Nephron (organoid): ENCODE measurements at regions not wholly inside any gene's neighbourhood (a gene's known extent, or its start where the extent isn't known, plus 50 kb on each side); places are given as distances from the start of the nearest gene placed in this dataset.

Experiments
- H3K27ac Mint-ChIP-seq, 3 experiments: 2 replicates each; pipeline ENCODE4 v1.8.0; 2020; ENCODE audit warnings: mixed read lengths in 3 of 3, mild to moderate bottlenecking in 2 of 3, moderate library complexity in 1 of 3
- H3K27me3 Mint-ChIP-seq: 2 replicates; pipeline ENCODE4 v1.8.0; 2021; ENCODE audit warnings: low read depth, mild to moderate bottlenecking, moderate library complexity, mixed read lengths
- H3K36me3 Mint-ChIP-seq: 2 replicates; pipeline ENCODE4 v1.8.0; 2020; ENCODE audit warnings: low read depth, mixed read lengths
- H3K4me1 Mint-ChIP-seq: 2 replicates; pipeline ENCODE4 v1.8.0; 2020; ENCODE audit warnings: mixed read lengths
- H3K4me3 Mint-ChIP-seq, 3 experiments: 2 replicates each; pipeline ENCODE4 v1.8.0; 2020; ENCODE audit warnings: mild to moderate bottlenecking in 3 of 3, mixed read lengths in 3 of 3, moderate library complexity in 2 of 3
- H3K9me3 Mint-ChIP-seq: 2 replicates; pipeline ENCODE4 v1.8.0; 2020; ENCODE audit warnings: mixed read lengths
- TF ChIP-seq, protein P1 (sequence below), 3 experiments: fragments of 200-600 bp; sonication (generic); IDR thresholded peaks; one replicate each; pipeline ENCODE4 v1.5.0; 2021; ENCODE audit warnings: antibody characterized with exemption in 3 of 3; ENCODE audit not compliant: unreplicated experiment in 3 of 3

DNA sequence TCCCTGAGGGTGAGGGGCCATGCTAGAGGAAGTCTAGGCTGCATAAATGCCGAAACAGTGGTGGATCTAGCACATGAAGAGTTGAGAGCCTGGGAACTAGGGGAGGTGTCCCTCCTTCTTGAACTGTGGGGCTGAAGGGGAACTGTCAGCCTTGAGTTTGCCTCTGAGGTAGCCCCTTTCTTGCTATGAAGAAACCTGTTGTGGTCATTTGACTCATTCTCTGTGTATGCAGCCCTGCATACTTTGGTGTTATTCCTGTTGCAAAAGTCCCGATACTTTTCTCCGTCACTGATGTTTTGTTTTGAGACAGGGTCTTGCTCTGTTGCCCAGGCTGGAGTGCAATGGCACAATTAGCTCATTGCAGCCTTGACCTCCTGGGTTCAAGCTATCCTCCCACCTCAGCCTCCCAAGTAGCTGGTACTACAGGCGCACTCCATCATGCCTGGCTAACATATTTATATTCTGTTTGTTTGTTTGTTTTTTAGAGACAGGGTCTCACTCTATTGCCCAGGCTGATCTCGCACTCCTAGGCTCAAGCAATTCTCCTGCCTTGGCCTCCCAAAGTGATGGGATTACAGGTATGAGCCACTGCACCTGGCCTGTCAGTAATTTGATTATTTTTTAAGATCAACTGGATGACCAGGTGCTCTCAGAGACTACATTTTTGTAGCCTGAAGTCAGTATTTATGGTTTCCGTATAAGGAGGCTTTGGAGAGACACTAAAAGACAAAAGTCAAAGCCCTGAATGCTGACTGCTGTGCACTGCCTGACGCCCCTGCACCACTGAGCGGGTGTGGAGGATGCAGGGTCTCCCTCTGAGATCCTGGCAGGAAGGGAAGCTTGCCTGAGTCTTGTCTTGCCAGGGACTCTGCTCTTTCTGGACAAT, 86.2 kb upstream of the KCNK12 start:
- Mint-ChIP-seq H3K27ac (no peak overlapping the region), H3K36me3 (no peaks in the 10 kb centered on the region), H3K27me3 (peaks cover 11% of the 10 kb centered on the region), H3K4me3 (no peak overlapping the region), H3K9me3 (no peaks in the 10 kb centered on the region), H3K4me1 (peaks cover 25% of the 10 kb centered on the region)
- TF ChIP-seq, protein P1, sequence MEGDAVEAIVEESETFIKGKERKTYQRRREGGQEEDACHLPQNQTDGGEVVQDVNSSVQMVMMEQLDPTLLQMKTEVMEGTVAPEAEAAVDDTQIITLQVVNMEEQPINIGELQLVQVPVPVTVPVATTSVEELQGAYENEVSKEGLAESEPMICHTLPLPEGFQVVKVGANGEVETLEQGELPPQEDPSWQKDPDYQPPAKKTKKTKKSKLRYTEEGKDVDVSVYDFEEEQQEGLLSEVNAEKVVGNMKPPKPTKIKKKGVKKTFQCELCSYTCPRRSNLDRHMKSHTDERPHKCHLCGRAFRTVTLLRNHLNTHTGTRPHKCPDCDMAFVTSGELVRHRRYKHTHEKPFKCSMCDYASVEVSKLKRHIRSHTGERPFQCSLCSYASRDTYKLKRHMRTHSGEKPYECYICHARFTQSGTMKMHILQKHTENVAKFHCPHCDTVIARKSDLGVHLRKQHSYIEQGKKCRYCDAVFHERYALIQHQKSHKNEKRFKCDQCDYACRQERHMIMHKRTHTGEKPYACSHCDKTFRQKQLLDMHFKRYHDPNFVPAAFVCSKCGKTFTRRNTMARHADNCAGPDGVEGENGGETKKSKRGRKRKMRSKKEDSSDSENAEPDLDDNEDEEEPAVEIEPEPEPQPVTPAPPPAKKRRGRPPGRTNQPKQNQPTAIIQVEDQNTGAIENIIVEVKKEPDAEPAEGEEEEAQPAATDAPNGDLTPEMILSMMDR (IDR thresholded peaks at IDR 0.05; ENCODE audit: unreplicated experiment in 3 of 3) = no peak

DNA sequence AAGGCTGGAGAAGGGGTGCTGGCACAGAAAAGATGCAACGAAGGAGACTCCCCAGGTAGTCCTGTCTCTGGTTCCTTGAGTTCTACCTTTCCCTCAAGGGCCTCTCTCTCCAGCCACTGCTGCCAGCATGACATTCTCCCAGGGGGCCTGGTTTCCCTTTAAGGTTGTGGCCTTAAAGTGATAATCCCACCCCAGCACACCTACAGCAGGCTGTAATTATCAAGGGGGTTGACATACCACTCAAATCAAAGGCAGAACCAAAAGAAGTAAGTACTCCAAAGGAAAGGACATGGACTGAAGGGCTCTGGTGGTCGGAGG, 84.7 kb upstream of the KCNK12 start:
- TF ChIP-seq, protein P1 (IDR thresholded peaks at IDR 0.05; ENCODE audit: unreplicated experiment in 3 of 3) = no peak
- H3K36me3 Mint-ChIP-seq = no peaks in the 10 kb centered on the region
- no peak overlapping the region for H3K4me3 Mint-ChIP-seq
- H3K9me3 Mint-ChIP-seq = no peaks in the 10 kb centered on the region
- H3K4me1 Mint-ChIP-seq = peaks cover 25% of the 10 kb centered on the region
- peaks cover 11% of the 10 kb centered on the region for H3K27me3 Mint-ChIP-seq
- no peak overlapping the region for H3K27ac Mint-ChIP-seq

DNA sequence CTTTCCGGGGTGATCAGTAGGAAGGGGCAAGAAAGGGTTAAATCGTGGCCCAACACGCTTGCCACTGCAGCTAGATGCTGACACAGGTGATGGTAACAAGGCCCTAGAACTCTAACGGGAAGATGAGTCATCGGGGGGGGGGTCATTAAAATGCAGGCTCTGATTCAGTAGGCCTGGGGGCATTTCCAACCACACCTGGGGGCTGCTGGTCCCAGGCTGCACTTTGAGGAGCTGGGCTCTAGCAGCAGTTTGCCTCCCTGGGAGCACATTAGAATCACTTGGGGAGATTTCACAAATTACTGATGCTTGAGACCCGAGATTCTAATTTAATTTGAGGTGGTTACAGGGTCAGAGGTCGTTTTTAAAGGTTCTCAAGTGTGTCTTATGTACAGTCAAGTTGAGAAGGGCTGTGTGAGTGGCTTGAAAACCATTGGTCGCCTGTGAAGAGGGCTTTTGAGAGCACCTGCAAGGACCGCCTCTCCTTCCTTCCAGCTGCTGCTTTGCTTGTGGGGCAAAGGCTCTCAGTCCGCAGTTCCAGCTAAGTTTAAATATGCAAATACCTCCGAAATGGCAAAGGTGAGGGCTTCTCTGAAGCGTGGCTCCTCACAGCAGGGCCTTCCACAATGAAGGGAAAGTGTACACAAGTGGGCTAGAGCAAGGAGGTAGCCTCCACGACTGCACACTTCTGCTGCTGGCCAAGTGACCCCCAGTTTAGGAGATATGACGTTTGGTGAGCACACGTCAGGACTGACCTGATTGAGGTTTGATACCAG, 84.2 kb upstream of the KCNK12 start:
- no peaks in the 10 kb centered on the region for H3K9me3 Mint-ChIP-seq
- no peak overlapping the region for H3K4me3 Mint-ChIP-seq
- H3K4me1 Mint-ChIP-seq = peaks cover 25% of the 10 kb centered on the region
- no peaks in the 10 kb centered on the region for H3K36me3 Mint-ChIP-seq
- TF ChIP-seq, protein P1 (IDR thresholded peaks at IDR 0.05; ENCODE audit: unreplicated experiment in 3 of 3) = no peak
- peaks cover 15% of the 10 kb centered on the region for H3K27me3 Mint-ChIP-seq
- peak overlapping the region in 2 of 3 experiments; percentile 3 to 32 for H3K27ac Mint-ChIP-seq

DNA sequence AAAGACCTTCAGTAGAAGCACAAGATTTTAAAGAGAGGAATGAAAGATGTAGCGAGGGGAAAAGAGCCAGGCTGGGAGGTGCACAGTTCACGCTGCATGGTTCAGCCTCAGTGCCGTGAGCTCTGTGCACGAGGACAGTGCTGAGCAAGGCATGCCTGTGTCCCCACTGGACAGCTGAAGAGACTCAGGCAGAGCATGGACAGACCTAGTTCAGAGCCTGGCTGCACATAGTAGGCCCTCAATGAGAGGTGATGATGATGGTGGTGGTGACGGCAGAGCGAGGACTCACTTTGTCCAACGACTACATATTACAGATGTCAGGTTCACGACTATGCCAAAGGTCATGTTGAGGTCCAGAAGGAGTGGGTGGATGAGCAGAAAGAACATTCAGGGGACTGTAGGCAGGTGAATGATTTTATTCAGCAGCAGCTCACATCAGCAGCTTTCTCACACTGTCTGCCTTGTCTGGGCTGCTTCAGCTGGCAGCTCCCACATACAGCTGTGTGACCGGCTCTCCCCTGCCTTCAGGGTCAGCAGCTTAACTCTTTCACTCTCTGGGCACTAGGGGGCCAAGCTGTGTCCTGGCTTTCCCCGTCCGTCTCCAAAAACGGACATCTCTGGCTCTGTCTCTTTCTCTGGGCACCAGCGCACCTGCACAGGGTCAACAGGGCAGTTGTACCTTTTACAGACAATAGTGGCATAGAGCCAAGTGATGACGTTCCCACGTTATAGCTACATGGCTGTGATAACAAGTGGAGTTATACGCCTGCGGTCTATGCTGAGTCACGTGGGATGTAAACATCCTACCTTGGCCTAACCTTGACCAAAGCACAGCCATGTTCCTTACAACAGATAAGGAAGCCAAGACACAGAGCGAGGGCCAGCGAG, 83.4 kb upstream of the KCNK12 start:
- H3K4me3 Mint-ChIP-seq = no peak overlapping the region
- TF ChIP-seq, protein P1 (IDR thresholded peaks at IDR 0.05; ENCODE audit: unreplicated experiment in 3 of 3) = peak; percentile 24 to 48 (median 26)
- H3K27me3 Mint-ChIP-seq = peaks cover 15% of the 10 kb centered on the region
- no peaks in the 10 kb centered on the region for H3K9me3 Mint-ChIP-seq
- peaks cover 25% of the 10 kb centered on the region for H3K4me1 Mint-ChIP-seq
- no peaks in the 10 kb centered on the region for H3K36me3 Mint-ChIP-seq
- H3K27ac Mint-ChIP-seq = peak overlapping the region; percentile 3 to 56 (median 32)

DNA sequence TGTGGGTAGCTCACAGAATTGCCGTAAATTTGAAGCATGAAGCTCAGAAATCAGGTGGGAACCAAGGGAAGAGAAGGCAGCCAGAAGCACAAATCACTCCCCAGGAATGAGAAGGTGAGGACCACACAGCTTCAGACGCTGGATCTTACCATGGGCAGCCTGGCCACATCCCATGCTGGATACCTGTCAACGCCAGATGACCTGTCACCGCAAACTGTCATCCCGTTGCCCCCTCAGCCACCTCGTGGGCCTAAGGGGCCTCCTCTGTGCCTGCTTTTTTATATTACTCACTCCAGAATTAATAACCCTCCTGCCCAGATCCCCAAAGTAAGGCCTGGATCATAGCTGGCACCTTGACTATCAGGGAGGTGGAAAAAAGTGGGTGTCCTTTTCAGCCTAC, 82.3 kb upstream of the KCNK12 start:
- Mint-ChIP-seq H3K4me3 (no peak overlapping the region), H3K9me3 (no peaks in the 10 kb centered on the region)

More for the DNA sequence above, 82.3 kb upstream of the KCNK12 start:
- Mint-ChIP-seq H3K36me3 (no peaks in the 10 kb centered on the region), H3K4me1 (peaks cover 25% of the 10 kb centered on the region), H3K27me3 (peaks cover 11% of the 10 kb centered on the region), H3K27ac (no peak overlapping the region)
- TF ChIP-seq, protein P1 (IDR thresholded peaks at IDR 0.05; ENCODE audit: unreplicated experiment in 3 of 3) = no peak
